ENCODE measurements at regions not wholly inside any gene's neighbourhood (a gene's known extent, or its start where the extent isn't known, plus 50 kb on each side); places are given as distances from the start of the nearest gene placed in this dataset.

DNA sequence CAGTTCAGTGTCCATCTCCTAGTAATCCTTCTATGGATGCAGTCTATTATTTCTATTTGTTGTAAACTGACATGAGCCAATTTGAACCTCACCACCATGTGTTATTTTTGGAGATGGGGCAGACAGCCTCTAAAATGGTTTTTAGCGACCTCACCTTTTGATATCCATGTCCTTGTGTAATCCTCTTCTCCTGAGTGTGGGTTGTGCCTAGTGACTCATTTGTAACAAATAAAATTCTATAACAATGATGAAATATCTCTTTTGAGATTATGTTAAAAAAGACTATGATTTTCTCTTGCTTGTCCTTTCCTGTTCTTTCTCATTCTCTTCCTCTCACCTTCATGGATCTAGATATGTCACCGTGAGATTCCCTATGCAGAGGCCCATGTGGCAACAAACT, 554.6 kb upstream of the ANO3 start:
- ChIA-PET CTCF (no interaction called here), POLR2A (no interaction called here)
- no peak overlapping the region for H3K4me3 ChIP-seq (ENCODE audit: low read depth, low read length)
- TF ChIP-seq, protein P1, sequence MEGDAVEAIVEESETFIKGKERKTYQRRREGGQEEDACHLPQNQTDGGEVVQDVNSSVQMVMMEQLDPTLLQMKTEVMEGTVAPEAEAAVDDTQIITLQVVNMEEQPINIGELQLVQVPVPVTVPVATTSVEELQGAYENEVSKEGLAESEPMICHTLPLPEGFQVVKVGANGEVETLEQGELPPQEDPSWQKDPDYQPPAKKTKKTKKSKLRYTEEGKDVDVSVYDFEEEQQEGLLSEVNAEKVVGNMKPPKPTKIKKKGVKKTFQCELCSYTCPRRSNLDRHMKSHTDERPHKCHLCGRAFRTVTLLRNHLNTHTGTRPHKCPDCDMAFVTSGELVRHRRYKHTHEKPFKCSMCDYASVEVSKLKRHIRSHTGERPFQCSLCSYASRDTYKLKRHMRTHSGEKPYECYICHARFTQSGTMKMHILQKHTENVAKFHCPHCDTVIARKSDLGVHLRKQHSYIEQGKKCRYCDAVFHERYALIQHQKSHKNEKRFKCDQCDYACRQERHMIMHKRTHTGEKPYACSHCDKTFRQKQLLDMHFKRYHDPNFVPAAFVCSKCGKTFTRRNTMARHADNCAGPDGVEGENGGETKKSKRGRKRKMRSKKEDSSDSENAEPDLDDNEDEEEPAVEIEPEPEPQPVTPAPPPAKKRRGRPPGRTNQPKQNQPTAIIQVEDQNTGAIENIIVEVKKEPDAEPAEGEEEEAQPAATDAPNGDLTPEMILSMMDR (IDR thresholded peaks at IDR 0.05; ENCODE audit: insufficient read depth, low read depth, low read length), result no peak
- no peak for DNase-seq (ENCODE audit: low read depth)
- H3K27me3 ChIP-seq (ENCODE audit: control insufficient read depth, insufficient read depth, low read length), result no peaks in the 10 kb centered on the region
- H3K36me3 ChIP-seq (ENCODE audit: control insufficient read depth, insufficient read depth, low read length), result no peaks in the 10 kb centered on the region

DNA sequence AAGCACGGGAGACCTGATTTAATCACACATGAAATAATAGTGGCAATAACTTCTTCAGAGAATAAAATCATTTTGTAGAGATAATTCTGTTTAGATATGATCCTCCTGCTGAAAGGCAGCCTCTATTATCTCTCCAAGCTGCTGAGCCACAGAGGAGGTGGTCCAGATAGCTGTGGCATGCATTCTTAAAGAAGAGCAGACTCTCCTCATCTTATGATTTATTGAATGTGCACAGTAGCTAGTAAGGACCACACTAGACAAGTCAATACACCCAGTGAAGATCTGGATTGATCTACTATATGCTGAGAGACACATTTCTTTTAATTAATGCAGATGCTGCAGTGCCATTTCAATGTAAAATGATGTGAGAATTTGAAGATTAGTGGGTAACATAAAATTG, 552.9 kb upstream of the ANO3 start:
- no peak overlapping the region for H3K4me3 ChIP-seq (ENCODE audit: low read depth, low read length)
- TF ChIP-seq, protein P1 (IDR thresholded peaks at IDR 0.05; ENCODE audit: insufficient read depth, low read depth, low read length), result no peak
- no peak for DNase-seq (ENCODE audit: low read depth)
- no peaks in the 10 kb centered on the region for H3K27me3 ChIP-seq (ENCODE audit: control insufficient read depth, insufficient read depth, low read length)
- POLR2A ChIA-PET, result no interaction called here
- CTCF ChIA-PET, result no interaction called here
- H3K36me3 ChIP-seq (ENCODE audit: control insufficient read depth, insufficient read depth, low read length), result no peaks in the 10 kb centered on the region

DNA sequence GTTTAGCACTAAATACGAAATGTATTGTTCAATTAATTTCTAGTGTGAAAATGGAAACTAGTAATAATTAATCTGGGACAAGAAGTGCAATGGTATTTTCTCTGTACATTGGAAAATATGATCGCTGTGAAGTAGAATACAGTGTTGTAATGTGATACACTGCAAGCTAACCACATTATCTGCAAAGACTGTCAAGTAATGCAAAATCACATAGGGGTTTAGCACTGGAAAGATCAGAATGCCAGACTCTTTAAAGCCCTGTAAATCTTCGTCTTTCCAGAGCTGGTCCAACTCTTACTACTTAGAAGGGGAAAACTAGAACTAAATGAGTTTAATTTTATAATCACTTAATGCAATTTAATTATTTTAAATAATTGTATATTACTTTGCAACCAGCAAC, 544.5 kb upstream of the ANO3 start:
- Histone ChIP-seq H3K27me3 (ENCODE audit: control insufficient read depth, insufficient read depth, low read length) (no peaks in the 10 kb centered on the region), H3K4me3 (ENCODE audit: low read depth, low read length) (no peak overlapping the region), H3K36me3 (ENCODE audit: control insufficient read depth, insufficient read depth, low read length) (no peaks in the 10 kb centered on the region)
- TF ChIP-seq, protein P1 (IDR thresholded peaks at IDR 0.05; ENCODE audit: insufficient read depth, low read depth, low read length), result no peak
- CTCF ChIA-PET, result no interaction called here
- DNase-seq (ENCODE audit: low read depth), result no peak
- POLR2A ChIA-PET, result no interaction called here

DNA sequence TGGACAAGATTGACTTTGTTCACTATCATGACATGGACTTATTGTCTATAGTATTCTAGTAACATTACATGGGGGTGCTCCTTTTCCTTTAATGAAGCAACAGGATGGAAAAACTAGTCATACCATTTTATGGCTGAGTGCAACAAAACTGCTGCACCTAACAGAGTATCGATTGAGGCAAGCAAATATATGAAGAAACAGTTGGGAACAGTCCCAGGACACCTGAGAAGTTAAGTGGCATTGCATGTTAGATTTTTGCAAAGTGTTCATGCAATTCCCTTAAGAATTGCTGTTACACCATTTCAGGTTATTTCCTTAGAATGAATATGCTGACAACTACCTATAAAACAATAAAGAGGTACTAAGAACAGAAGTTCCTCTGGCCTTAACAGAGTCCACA, 541.5 kb upstream of the ANO3 start:
- no peak for DNase-seq (ENCODE audit: low read depth)
- ChIA-PET POLR2A (no interaction called here), CTCF (no interaction called here)
- no peak overlapping the region for H3K4me3 ChIP-seq (ENCODE audit: low read depth, low read length)
- H3K27me3 ChIP-seq (ENCODE audit: control insufficient read depth, insufficient read depth, low read length), result no peaks in the 10 kb centered on the region
- TF ChIP-seq, protein P1 (IDR thresholded peaks at IDR 0.05; ENCODE audit: insufficient read depth, low read depth, low read length), result no peak
- H3K36me3 ChIP-seq (ENCODE audit: control insufficient read depth, insufficient read depth, low read length), result no peaks in the 10 kb centered on the region

DNA sequence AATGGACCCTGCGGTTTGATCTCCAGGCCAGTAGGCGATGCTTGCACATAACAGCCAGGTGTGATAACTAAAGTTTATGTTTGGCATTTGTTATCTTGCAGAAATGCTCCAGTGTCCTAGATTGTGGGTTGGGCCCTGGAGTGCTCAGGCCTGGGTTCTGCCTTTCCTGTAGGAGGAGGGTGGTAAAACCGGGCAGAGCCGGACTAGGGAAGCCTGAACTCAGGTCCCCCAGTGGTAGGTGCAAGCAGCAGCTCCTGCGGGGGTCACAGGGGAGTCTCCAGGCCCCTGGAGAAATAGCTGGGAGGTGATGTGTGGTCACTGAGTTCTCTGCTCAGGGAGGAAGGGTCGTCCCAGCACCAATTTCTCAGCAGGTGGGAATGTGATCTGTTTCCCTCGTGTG, 538.3 kb upstream of the ANO3 start:
- ChIA-PET POLR2A (no interaction called here), CTCF (no interaction called here)
- Histone ChIP-seq H3K4me3 (ENCODE audit: low read depth, low read length) (no peak overlapping the region), H3K36me3 (ENCODE audit: control insufficient read depth, insufficient read depth, low read length) (no peaks in the 10 kb centered on the region), H3K27me3 (ENCODE audit: control insufficient read depth, insufficient read depth, low read length) (no peaks in the 10 kb centered on the region)
- TF ChIP-seq, protein P1 (IDR thresholded peaks at IDR 0.05; ENCODE audit: insufficient read depth, low read depth, low read length), result no peak
- no peak for DNase-seq (ENCODE audit: low read depth)
